ENCODE measurements at regions not wholly inside any gene's neighbourhood (a gene's known extent, or its start where the extent isn't known, plus 50 kb on each side); places are given as distances from the start of the nearest gene placed in this dataset.

GRCh38 chr18:11293794-11294193 lies 144.4 kb upstream of the PIEZO2 start:
- ATAC-seq = no peak
- no peaks in the 10 kb centered on the region for H3K27me3 Mint-ChIP-seq
- no peaks in the 10 kb centered on the region for H3K36me3 Mint-ChIP-seq
- no peak for DNase-seq
- no peaks in the 10 kb centered on the region for H3K9me3 Mint-ChIP-seq (ENCODE audit: low read depth)
- no peak overlapping the region for H3K4me3 Mint-ChIP-seq
- CTCF ChIA-PET = no interaction called here
- no peak overlapping the region for H3K27ac Mint-ChIP-seq
- no peaks in the 10 kb centered on the region for H3K4me1 Mint-ChIP-seq

DNA sequence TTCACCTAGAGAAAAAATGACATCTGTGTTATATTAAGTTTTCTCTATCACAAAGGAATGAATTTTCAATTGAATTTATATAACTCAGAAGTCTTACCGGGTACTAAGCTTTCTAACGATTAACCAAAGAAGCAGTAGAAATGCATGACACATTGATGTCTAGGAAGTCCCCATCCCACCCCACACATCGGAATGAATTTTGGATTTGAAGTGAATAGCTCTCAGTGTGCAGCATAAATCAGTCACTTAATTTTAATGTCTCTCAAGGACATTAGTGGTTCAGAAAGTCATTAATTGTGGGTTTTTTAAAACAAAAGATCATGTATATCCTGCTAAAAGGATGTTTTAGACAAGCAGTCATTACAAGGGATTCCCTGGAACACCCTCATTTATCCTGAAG lies 141.4 kb upstream of the PIEZO2 start:
- H3K4me1 Mint-ChIP-seq = no peaks in the 10 kb centered on the region
- no peaks in the 10 kb centered on the region for H3K36me3 Mint-ChIP-seq

GRCh38 chr18:11289248-11289647 lies 139.9 kb upstream of the PIEZO2 start:
- H3K27ac Mint-ChIP-seq = no peak overlapping the region
- H3K36me3 Mint-ChIP-seq = no peaks in the 10 kb centered on the region
- H3K27me3 Mint-ChIP-seq = no peaks in the 10 kb centered on the region
- ATAC-seq = no peak
- CTCF ChIA-PET = no interaction called here
- H3K4me1 Mint-ChIP-seq = no peaks in the 10 kb centered on the region
- DNase-seq = no peak
- H3K9me3 Mint-ChIP-seq (ENCODE audit: low read depth) = no peaks in the 10 kb centered on the region
- no peak overlapping the region for H3K4me3 Mint-ChIP-seq

More for the DNA sequence above, 141.4 kb upstream of the PIEZO2 start:
- Mint-ChIP-seq H3K27me3 (no peaks in the 10 kb centered on the region), H3K9me3 (ENCODE audit: low read depth) (no peaks in the 10 kb centered on the region), H3K4me3 (no peak overlapping the region), H3K27ac (no peak overlapping the region)
- CTCF ChIA-PET = no interaction called here
- no peak for DNase-seq
- ATAC-seq = no peak

- H3K4me3 Mint-ChIP-seq = no peak overlapping the region
- H3K27ac Mint-ChIP-seq = no peak overlapping the region
- no peaks in the 10 kb centered on the region for H3K36me3 Mint-ChIP-seq
- DNase-seq = no peak
- no peaks in the 10 kb centered on the region for H3K27me3 Mint-ChIP-seq
- no peak for ATAC-seq
- CTCF ChIA-PET = no interaction called here
- no peaks in the 10 kb centered on the region for H3K9me3 Mint-ChIP-seq (ENCODE audit: low read depth)
- H3K4me1 Mint-ChIP-seq = no peaks in the 10 kb centered on the region
Measured at GRCh38 chr18:11288401-11288800, 139.0 kb upstream of the PIEZO2 start.

DNA sequence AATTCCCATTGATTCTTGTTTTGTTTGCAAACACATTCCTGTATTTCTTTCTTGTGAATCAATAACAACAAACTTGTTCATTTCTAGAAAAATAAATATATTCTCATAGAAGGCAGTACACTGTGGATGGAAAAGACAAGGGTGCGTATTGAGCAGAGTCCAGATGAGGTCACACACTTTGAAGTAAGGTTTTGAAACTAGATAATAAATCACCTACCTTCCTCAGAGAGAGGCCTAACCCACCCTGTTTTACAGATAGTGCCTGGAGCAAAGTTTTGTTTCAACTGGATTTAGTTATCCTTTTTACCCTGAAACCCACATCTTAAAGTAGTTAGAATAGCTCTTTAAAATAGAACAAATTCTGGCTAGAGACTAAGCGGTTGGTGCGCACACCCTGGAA lies 137.1 kb upstream of the PIEZO2 start:
- ATAC-seq (no peak), DNase-seq (no peak)
- Mint-ChIP-seq H3K4me1 (no peaks in the 10 kb centered on the region), H3K36me3 (no peaks in the 10 kb centered on the region), H3K4me3 (no peak overlapping the region), H3K27me3 (no peaks in the 10 kb centered on the region), H3K9me3 (ENCODE audit: low read depth) (no peaks in the 10 kb centered on the region), H3K27ac (no peak overlapping the region)
- CTCF ChIA-PET = no interaction called here

DNA sequence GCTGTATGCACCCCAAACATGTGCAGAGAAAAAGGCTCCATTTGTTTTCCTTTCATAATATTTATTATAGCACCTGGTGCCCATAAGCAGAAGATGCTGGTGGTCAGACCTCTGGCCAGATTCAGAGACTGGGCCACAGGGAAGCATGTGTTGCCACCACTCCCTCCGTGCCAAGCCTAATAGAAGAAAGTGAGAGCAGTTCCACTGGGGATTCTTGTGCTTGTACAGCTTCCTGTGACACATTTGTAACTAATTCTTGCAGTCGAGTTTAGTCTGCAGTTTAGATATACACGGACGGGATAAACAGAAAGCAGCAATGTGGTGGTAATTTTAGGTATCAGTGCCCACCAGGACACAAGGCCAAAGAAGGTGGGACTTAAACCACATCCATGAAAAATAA lies 135.4 kb upstream of the PIEZO2 start:
- ATAC-seq = no peak

GRCh38 chr18:11284349-11284748 lies 135.0 kb upstream of the PIEZO2 start:
- no peak for DNase-seq
- Mint-ChIP-seq H3K36me3 (no peaks in the 10 kb centered on the region), H3K4me1 (no peaks in the 10 kb centered on the region), H3K4me3 (no peak overlapping the region), H3K27me3 (no peaks in the 10 kb centered on the region), H3K27ac (no peak overlapping the region), H3K9me3 (ENCODE audit: low read depth) (no peaks in the 10 kb centered on the region)
- ATAC-seq = no peak
- CTCF ChIA-PET = no interaction called here

More for the DNA sequence above, 135.4 kb upstream of the PIEZO2 start:
- H3K27ac Mint-ChIP-seq = no peak overlapping the region
- H3K9me3 Mint-ChIP-seq (ENCODE audit: low read depth) = no peaks in the 10 kb centered on the region
- H3K4me1 Mint-ChIP-seq = no peaks in the 10 kb centered on the region
- no peaks in the 10 kb centered on the region for H3K27me3 Mint-ChIP-seq
- H3K36me3 Mint-ChIP-seq = no peaks in the 10 kb centered on the region
- no peak for DNase-seq
- CTCF ChIA-PET = no interaction called here
- H3K4me3 Mint-ChIP-seq = no peak overlapping the region

- H3K27ac Mint-ChIP-seq = no peak overlapping the region
- H3K36me3 Mint-ChIP-seq = no peaks in the 10 kb centered on the region
- CTCF ChIA-PET = no interaction called here
- no peaks in the 10 kb centered on the region for H3K27me3 Mint-ChIP-seq
- H3K4me3 Mint-ChIP-seq = no peak overlapping the region
- no peaks in the 10 kb centered on the region for H3K4me1 Mint-ChIP-seq
- ATAC-seq = no peak
- H3K9me3 Mint-ChIP-seq (ENCODE audit: low read depth) = no peaks in the 10 kb centered on the region
- no peak for DNase-seq
Measured at GRCh38 chr18:11283479-11284161, 134.3 kb upstream of the PIEZO2 start.

GRCh38 chr18:11279461-11279860 lies 130.1 kb upstream of the PIEZO2 start:
- H3K4me1 Mint-ChIP-seq = no peaks in the 10 kb centered on the region
- H3K4me3 Mint-ChIP-seq = no peak overlapping the region
- H3K27ac Mint-ChIP-seq = no peak overlapping the region
- CTCF ChIA-PET = no interaction called here
- DNase-seq = no peak
- no peak for ATAC-seq
- peaks cover 2% of the 10 kb centered on the region for H3K9me3 Mint-ChIP-seq (ENCODE audit: low read depth)
- H3K36me3 Mint-ChIP-seq = no peaks in the 10 kb centered on the region
- no peaks in the 10 kb centered on the region for H3K27me3 Mint-ChIP-seq

DNA sequence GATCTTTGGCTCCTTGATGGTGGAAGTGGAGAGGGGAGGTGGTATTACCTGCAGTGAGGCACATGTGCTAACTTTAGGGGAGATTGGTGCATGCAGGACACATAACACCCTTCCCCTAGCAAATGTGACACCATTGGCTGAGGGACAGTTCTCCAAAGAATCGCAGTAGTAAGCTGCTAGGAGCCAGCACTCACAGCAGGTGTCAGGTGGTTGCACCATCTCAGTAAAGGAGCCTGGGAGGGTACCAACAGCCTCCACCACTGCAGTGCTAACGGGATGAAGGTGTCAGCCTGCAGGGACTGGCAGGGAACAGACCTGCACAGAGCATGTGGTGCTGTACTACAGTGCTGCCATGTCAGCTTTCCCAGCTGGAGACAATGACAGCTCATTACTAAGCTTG lies 127.3 kb upstream of the PIEZO2 start:
- no peaks in the 10 kb centered on the region for H3K36me3 Mint-ChIP-seq
- no peak for ATAC-seq
- CTCF ChIA-PET = no interaction called here
- no peak for DNase-seq
- no peak overlapping the region for H3K4me3 Mint-ChIP-seq
- no peak overlapping the region for H3K27ac Mint-ChIP-seq
- no peaks in the 10 kb centered on the region for H3K4me1 Mint-ChIP-seq
- no peaks in the 10 kb centered on the region for H3K27me3 Mint-ChIP-seq
- H3K9me3 Mint-ChIP-seq (ENCODE audit: low read depth) = peaks cover 2% of the 10 kb centered on the region

GRCh38 chr18:11274144-11274794 lies 124.9 kb upstream of the PIEZO2 start:
- Mint-ChIP-seq H3K4me1 (no peaks in the 10 kb centered on the region), H3K27ac (no peak overlapping the region), H3K27me3 (no peaks in the 10 kb centered on the region), H3K9me3 (ENCODE audit: low read depth) (peaks cover 2% of the 10 kb centered on the region), H3K36me3 (no peaks in the 10 kb centered on the region), H3K4me3 (no peak overlapping the region)
- no peak for DNase-seq
- no peak for ATAC-seq
- CTCF ChIA-PET = no interaction called here

DNA sequence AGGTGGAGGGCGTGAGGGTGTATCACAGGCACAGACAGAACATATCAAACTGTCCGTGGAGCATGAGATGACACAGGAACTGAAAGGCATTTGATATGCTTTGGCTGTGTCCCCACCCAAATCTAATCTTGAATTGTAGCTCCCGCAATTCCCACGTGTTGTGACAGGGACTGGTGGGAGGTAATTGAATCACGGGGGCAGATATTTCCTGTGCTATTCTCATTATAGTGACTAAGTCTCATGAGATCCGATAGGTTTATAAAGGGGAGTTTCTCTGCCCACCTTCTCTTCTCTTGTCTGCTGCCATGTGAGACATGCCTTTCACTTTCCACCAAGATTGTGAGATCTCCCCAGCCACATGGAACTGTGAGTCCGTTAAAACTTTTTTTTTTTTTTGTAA lies 123.1 kb upstream of the PIEZO2 start:
- no peak for DNase-seq
- peaks cover 2% of the 10 kb centered on the region for H3K9me3 Mint-ChIP-seq (ENCODE audit: low read depth)
- no peaks in the 10 kb centered on the region for H3K36me3 Mint-ChIP-seq
- H3K4me1 Mint-ChIP-seq = no peaks in the 10 kb centered on the region
- no peak overlapping the region for H3K4me3 Mint-ChIP-seq
- H3K27me3 Mint-ChIP-seq = no peaks in the 10 kb centered on the region
- no peak overlapping the region for H3K27ac Mint-ChIP-seq
- CTCF ChIA-PET = no interaction called here
- ATAC-seq = no peak

GRCh38 chr18:11271954-11272353 lies 122.6 kb upstream of the PIEZO2 start:
- H3K4me3 Mint-ChIP-seq = no peak overlapping the region
- peaks cover 2% of the 10 kb centered on the region for H3K9me3 Mint-ChIP-seq (ENCODE audit: low read depth)
- no peaks in the 10 kb centered on the region for H3K4me1 Mint-ChIP-seq
- no peak for DNase-seq
- H3K27ac Mint-ChIP-seq = no peak overlapping the region
- no peaks in the 10 kb centered on the region for H3K27me3 Mint-ChIP-seq
- H3K36me3 Mint-ChIP-seq = no peaks in the 10 kb centered on the region
- CTCF ChIA-PET = no interaction called here
- ATAC-seq = no peak

DNA sequence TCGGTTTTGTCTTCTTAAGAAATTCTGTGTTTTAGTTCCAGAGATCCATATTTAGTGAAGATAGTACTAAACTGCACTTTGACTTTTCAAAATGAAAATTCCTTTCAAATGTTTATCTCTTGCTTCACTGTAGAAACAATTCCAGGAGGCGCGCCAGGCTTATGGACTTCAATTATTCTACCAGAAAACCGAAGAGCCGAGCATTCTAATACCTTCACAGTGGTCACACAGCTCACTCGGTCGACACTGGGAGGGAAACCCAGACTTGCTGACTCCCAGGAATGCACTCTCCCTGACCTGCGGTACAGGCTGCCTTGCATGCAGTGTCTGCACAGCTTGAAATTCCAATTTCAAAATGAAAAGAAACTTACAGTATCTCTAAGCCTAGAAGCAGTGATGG lies 119.9 kb upstream of the PIEZO2 start:
- DNase-seq (no peak), ATAC-seq (no peak)
- Mint-ChIP-seq H3K27ac (no peak overlapping the region), H3K36me3 (no peaks in the 10 kb centered on the region), H3K4me1 (no peaks in the 10 kb centered on the region), H3K4me3 (no peak overlapping the region), H3K27me3 (no peaks in the 10 kb centered on the region), H3K9me3 (ENCODE audit: low read depth) (no peaks in the 10 kb centered on the region)
- CTCF ChIA-PET = no interaction called here

Data from activated CD8-positive, alpha-beta memory T cell treated with anti-CD3 and anti-CD28 coated beads, Interleukin-2, amount 10 ng/mL, durations not matched to agents 7 days and 5 days (primary cell).